KBM-7 (cell line): ENCODE measurements at regions not wholly inside any gene's neighbourhood (a gene's known extent, or its start where the extent isn't known, plus 50 kb on each side); places are given as distances from the start of the nearest gene placed in this dataset.
"Not testable (repeated sequence)": the region's sequence is repeated elsewhere in the genome, so short reads cannot be mapped to it uniquely, and the experiment has no call there.

Experiments
- DNase-seq: peaks from one replicate; pipeline ENCODE4 v3.0.0-alpha.2; 2015
- in situ Hi-C: fragments of 300-500 bp; cut with MboI; formaldehyde crosslinking; loops from 2 replicates; pipeline ENCODE4 v1.14.3; 2020; ENCODE audit warnings: low sequenced_read_pairs, low pct_unique_long_range_greater_than_20kb, mixed read lengths

DNA sequence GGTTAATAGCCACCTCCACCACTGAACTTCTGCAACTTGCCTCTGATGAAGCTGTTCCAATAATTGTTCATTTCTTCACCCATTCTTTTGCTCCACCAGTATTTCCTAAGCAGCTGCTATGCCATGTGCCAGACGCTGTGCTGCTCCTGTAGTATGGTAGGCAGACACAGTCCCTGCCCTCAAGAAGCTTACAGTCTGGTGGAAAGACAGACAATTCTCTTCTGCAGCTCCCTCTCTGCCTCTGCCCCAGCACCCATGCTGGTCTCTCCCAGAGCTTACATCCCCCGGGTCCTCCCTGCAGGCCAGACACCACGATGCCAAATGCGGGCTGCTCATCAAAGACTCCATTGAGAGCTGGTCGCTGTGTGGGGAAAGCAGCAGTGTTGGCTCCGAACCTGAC, 111.6 kb upstream of the ESRRB start:
- DNase-seq = no peak
- in situ Hi-C loops = no loop called here

DNA sequence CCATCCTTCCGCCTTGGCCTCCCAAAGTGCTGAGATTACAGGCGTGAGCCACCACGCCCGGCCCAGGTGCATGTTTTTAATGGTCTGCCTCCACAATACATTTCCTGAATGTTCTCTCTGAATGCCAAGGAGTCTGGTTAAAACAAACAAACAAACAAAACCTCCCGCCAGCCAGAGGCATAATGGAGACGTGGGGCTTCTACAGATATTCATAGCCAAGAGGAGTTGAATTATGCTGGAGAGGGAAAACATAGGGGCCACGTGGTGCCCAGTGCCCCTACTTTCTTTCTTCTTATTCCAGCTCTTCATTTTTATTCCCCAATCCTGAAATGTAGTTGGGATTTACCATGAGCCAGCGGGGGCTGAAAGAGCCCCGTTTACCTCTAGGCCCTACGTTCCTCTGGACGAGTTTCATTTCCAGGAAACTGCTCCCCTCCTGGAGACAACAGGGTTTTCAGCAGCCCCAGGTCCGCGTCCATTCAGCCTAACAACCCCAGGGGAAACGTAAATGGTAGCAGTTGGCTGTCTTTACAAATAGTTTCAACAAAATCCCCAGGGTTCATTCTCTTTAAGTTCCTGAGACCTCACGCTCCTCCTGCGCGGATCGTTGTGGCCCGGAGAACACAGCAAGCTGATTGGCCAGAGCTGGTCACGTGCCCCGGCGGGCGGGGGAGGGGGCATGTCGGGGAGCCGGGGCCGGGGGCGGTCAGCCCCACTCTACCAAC, 108.5 kb upstream of the ESRRB start:
- in situ Hi-C loops = no loop called here
- no peak for DNase-seq

- no peak for DNase-seq
- in situ Hi-C loops = no loop called here
These were observed 107.9 kb upstream of the ESRRB start for GRCh38 chr14:76268047-76268431.

DNA sequence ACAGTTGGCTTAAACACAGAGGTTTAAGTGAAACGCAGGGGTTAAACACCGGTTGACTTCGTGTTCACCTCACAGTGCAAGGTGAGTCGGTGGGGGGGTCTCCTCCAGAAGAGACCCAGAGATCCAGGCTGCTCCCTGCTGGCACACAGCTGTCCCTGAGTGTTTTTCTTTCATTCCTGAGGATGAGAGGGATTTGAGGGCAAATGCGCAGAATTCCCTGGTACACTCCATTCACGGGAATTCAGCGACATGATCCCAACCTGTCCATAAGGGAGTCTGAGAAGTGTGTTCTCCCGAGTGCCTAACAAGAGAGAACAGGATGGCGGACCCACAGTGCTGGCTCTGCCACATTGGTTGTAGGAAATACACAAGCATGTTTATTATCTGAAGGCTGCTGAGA, 107.2 kb upstream of the ESRRB start:
- in situ Hi-C loops = no loop called here
- DNase-seq = no peak

- in situ Hi-C loops = no loop called here
- no peak for DNase-seq
These were observed 104.7 kb upstream of the ESRRB start for GRCh38 chr14:76271041-76271755.

DNA sequence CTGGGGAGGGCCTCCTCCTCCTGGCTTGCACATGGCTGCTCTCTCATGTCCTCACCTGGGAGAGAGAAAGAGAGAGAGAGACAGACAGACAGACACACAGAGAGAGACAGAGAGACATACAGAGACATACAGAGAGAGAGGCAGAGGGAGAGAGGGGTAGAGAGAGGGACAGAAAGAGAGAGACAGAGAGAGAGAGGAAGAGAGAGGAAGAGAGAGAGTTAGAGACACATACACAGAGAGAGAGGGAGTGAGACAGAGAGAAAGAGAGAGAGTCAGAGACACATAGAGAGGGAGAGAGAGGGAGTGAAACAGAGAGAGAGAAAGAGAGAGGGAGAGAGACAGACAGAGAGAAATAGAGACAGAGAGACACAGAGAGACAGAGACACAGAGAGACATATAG, 103.6 kb upstream of the ESRRB start:
- no peak for DNase-seq
- in situ Hi-C loops = no loop called here

DNA sequence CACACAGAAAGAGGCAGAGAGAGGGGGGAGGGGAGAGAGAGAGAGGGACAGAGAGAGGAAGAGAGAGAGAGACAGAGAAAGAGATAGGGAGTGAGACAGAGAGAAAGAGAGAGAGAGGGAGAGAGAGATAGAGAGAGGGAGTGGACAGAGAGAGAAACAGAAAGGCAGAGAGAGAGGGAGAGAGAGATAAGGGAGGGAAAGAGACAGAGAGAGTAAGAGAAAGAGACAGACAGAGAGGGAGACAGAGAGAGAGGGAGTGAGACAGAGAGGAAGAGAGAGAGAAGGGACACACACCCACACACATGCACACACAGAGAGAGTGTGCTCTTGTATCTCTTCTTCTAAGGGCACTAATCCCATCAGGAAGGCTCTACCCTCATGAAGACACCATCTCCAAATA, 103.2 kb upstream of the ESRRB start:
- no peak for DNase-seq
- in situ Hi-C loops = no loop called here

- in situ Hi-C loops = no loop called here
- DNase-seq = no peak
These were observed 102.6 kb upstream of the ESRRB start for GRCh38 chr14:76273346-76273745.

DNA sequence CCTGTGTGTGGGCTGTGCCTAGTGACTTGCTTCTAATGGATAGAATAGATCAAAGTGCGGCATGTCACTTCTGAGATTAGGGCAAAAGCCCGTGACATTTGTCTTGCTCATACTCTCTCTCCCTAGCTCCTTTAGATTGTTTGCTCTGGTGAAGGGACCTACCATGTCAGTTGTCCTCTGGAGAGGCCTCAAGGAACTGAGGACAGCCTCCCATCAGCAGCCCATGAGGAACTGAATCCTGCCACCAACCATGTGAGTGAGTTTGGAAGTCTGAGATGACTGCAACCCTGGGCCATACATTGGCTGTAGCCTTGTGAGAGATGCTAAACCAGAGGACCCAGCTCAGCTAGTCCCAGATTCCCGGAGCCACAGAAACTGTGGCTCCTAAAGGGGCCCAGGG, 101.6 kb upstream of the ESRRB start:
- in situ Hi-C loops = no loop called here
- DNase-seq = no peak

DNA sequence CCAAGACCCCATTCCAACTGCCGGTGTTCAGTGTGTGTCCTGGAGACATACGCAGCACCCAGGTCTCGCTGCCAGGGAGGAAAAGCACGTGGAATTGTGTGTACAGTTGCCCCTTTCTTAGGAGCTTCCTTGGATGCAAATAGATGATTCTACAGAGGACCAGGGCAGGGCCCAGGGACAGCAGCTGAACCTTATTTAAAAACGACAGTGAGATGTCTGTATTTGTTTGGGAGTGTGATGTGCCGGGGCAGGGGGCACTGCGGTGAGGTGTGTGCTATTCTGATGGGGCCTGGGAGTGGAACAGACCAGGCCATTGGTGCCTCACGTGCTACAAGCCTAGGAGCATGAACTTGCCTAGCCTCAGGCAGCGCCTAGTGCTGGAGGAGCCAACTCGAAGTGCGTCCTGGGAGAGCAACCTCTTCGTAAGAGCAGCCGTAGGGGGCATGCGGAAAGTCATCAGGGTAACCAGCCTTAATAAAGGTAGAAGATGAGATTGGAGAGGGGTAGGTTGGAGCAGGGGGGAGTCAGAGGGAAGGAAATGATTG, 98.3 kb upstream of the ESRRB start:
- in situ Hi-C loops = no loop called here
- DNase-seq = no peak

DNA sequence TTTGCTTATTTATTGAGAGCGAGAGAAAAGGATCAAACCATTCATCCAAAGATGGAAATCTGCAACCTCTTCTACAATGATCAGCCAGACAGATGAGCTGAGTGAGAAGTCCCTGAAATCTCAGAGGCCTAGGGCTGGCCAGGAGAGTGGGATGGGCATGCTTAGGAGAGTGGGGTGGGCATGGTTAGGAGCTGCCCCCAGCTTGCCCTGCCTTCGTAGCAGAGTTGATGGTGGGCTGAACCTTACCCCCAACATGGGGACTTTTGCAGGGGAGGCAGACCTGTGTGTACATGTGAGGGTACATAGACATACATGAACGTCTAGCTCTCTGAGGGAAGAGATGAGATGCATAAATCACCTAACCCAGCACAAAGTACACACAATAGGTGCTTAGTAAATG, 95.7 kb upstream of the ESRRB start:
- in situ Hi-C loops = no loop called here

DNA sequence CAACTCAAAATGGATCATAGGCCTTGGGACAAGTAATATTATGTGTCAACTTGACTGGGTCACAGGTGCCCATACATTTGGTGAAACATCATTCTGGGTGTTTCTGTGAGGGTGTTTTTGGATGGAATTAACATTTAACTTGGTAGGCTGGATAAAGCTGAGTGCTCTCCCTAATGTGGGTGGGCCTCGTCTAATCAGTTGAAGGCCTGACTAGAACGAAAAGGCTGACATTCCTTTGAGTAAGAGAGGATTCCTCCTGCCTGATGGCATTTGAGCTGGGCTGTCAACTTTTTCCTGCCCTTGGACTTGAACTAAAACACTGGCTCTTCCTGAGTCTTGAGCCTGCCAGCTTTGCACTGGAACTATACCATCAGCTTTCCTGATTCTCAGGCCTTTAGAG, 93.4 kb upstream of the ESRRB start:
- DNase-seq = no peak
- in situ Hi-C loops = no loop called here

More for the DNA sequence above, 95.7 kb upstream of the ESRRB start:
- DNase-seq = no peak

DNA sequence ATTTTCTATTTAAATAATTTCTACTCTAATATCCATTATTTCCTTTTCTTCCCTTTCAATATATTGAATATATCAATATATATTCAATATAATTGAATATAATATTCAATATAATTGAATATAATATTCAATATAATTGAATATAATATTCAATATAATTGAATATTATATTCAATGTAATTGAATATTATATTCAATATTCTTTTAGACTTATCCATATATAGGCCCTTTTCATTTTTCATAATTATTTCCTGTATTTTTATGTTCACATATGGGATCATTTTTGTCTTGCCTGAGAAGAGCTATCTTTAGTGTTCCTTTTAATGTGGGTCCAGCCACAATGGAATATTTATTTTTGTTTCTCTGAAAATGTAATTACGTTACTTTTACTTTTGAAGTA, 88.9 kb upstream of the ESRRB start:
- no peak for DNase-seq
- in situ Hi-C loops = no loop called here

DNA sequence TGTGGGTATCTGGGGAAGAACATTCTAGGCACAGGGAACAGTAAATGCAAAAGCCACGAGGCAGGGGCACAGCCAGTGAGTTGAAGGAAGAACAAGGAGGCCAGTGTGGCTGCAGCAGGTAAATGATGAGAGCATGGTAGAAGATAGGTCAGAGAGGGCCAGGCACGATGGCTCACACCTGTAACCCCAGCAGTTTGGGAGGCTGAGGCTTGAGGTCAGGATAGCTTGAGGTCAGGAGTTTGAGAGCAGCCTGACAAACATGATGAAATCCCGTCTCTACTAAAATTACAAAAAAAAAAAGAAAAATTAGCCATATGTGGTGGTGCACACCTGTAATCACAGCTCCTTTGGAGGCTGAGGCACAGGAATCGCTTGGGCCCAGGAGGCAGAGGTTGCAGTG, 86.7 kb upstream of the ESRRB start:
- in situ Hi-C loops = no loop called here

DNA sequence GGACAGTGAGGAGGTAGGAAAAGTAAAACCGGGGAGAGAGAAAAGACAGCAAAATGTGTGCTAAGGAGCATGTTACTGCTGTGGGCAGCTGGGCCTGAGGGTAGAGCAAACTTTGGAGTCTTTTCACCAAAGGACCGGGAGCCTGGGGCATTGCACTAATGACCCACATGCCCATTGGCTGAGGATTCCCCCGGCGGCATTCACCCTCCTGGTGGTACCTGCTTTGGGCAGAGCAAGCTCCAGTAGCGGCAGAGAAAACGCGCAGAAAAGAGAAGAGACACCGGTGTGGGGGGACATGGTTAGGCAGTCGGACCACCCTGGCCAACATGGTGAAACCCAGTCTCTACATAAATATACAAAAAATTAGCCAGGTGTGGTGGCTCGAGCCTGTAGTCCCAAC, 83.4 kb upstream of the ESRRB start:
- in situ Hi-C loops = no loop called here
- no peak for DNase-seq

More for the DNA sequence above, 86.7 kb upstream of the ESRRB start:
- no peak for DNase-seq

- in situ Hi-C loops = no loop called here
- no peak for DNase-seq
These were observed 82.7 kb upstream of the ESRRB start for GRCh38 chr14:76293221-76293620.

DNA sequence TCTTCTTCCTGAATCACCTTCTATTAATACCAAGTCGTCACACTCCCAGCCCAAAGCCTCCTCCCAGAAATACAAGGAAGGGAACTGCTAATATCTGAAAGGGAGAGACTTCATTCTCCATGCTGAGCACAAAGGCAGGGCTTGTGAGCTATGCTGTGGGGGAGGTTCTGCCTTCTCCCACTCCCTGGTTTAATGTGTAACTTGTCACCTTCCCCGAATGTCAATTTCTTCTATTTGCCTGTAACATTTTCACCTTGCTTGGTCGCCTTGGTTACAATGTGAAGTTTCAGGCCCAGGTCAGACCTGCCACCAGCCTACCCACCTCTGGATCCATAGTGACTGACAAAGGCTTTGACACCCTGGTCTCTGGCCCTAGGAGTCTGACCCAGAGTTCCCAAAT, 82.0 kb upstream of the ESRRB start:
- in situ Hi-C loops = no loop called here
- DNase-seq = no peak

GRCh38 chr14:76294876-76295275, 81.1 kb upstream of the ESRRB start:
- DNase-seq = no peak
- in situ Hi-C loops = no loop called here

- in situ Hi-C loops = no loop called here
- DNase-seq = no peak
These were observed 77.0 kb upstream of the ESRRB start for GRCh38 chr14:76298896-76299295.

- DNase-seq, in situ Hi-C loops: not testable (repeated sequence)
These were observed 72.7 kb upstream of the ESRRB start for GRCh38 chr14:76303188-76303587.
